ENCODE measurements at regions not wholly inside any gene's neighbourhood (a gene's known extent, or its start where the extent isn't known, plus 50 kb on each side); places are given as distances from the start of the nearest gene placed in this dataset.

- peaks cover 0 to 5% (median under 1%) of the 10 kb centered on the region in 7 donors for H3K9me3 Mint-ChIP-seq
- H3K4me1 Mint-ChIP-seq = no peaks in the 10 kb centered on the region
- intact Hi-C loops (cut with micrococcal nuclease) = no loop called here
- H2AFZ ChIP-seq (ENCODE audit: insufficient read depth, low read depth, low read length, poor library complexity, severe bottlenecking) = no peak overlapping the region
- H3K4me2 ChIP-seq (replicated peaks; ENCODE audit: extremely low read depth, low read length, poor library complexity, severe bottlenecking) = no peak overlapping the region
- H4K20me1 ChIP-seq (ENCODE audit: insufficient read depth, low read length) = no peaks in the 10 kb centered on the region
- H3K27ac ChIP-seq (ENCODE audit: low read depth in 1 of 2, low read length in 2 of 2) = no peak overlapping the region
- H3K79me2 ChIP-seq (ENCODE audit: insufficient read depth, low read length) = no peaks in the 10 kb centered on the region
- no peaks in the 10 kb centered on the region for H3K27me3 ChIP-seq (ENCODE audit: control insufficient read depth in 2 of 2, insufficient read depth in 2 of 2, low read length in 2 of 2)
- no peaks in the 10 kb centered on the region for H3K36me3 ChIP-seq (replicated peaks in 1 of 2; ENCODE audit: control insufficient read depth in 1 of 2, insufficient read depth in 2 of 2, low read length in 2 of 2)
- H3K27ac Mint-ChIP-seq = no peak overlapping the region
- H3K4me1 ChIP-seq (ENCODE audit: control insufficient read depth in 1 of 2, insufficient read depth in 2 of 2, low read length in 2 of 2) = no peaks in the 10 kb centered on the region
- WGBS (ENCODE audit: insufficient coverage) = 89% methylated on average over 3 of the region's 4 CpGs
- H3K27me3 Mint-ChIP-seq (ENCODE audit: low read depth in 3 of 3) = peaks cover 2 to 8% (median 4%) of the 10 kb centered on the region in 3 donors
- H3K9me3 ChIP-seq (replicated peaks in 1 of 2; ENCODE audit: control insufficient read depth in 1 of 2, insufficient read depth in 1 of 2, low read length in 2 of 2) = no peaks in the 10 kb centered on the region
- H3K9ac ChIP-seq (ENCODE audit: insufficient read depth, low read length, poor library complexity, severe bottlenecking) = no peak overlapping the region
- DNase-seq = no peak
- no peaks in the 10 kb centered on the region for H3K36me3 Mint-ChIP-seq
- H3K4me3 Mint-ChIP-seq = no peak overlapping the region
- TF ChIP-seq CTCF (IDR thresholded peaks at IDR 0.05) = no peak
- H3K4me3 ChIP-seq (replicated peaks in 1 of 3; ENCODE audit: low read depth in 2 of 3, low read length in 3 of 3) = no peak overlapping the region
These were observed 171.3 kb upstream of the GHITM start for GRCh38 chr10:83968052-83968451.

DNA sequence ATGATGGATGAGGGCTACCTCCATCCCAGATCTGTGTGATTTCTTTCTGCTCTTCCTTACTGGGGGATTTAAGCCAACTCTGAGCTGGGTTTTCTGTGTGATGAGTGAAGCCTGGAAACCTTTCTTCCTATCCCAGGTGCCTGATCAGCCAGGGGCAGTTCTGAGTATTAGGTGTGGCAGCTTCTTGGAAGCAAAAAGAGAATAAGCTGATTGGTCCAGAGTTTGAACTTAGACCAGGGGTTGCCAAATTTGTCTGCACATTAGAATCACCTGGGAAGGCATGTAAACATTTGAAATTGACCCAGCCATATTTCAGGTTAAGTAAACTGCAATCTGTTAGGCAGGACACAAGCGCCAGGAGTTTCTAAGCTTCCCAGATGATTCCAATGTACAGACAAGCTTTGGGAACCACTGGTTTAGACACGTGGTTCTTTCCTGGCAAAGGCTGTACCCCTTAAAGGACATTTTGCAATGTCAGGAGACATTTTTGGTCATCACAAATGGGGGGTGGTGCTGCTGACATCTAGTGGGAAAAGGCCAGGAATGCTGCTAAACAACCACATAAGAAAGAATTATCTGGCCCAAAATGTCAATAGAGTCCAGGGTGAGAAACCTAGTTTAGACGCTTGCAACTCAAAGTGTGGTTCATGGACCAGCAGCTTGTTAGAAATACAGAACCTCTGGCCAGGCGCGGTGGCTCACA, 160.5 kb upstream of the GHITM start:
- Mint-ChIP-seq H3K4me1 (no peaks in the 10 kb centered on the region), H3K27me3 (ENCODE audit: low read depth in 3 of 3) (peaks cover 2 to 8% (median 5%) of the 10 kb centered on the region in 3 donors), H3K27ac (no peak overlapping the region), H3K9me3 (peaks cover 0 to 4% (median 0%) of the 10 kb centered on the region in 7 donors), H3K4me3 (no peak overlapping the region), H3K36me3 (no peaks in the 10 kb centered on the region)
- DNase-seq = no peak
- H3K9ac ChIP-seq (ENCODE audit: insufficient read depth, low read length, poor library complexity, severe bottlenecking) = no peak overlapping the region
- H3K4me3 ChIP-seq (replicated peaks in 1 of 3; ENCODE audit: low read depth in 2 of 3, low read length in 3 of 3) = no peak overlapping the region
- no peaks in the 10 kb centered on the region for H3K79me2 ChIP-seq (ENCODE audit: insufficient read depth, low read length)
- no peak overlapping the region for H3K27ac ChIP-seq (ENCODE audit: low read depth in 1 of 2, low read length in 2 of 2)
- H3K36me3 ChIP-seq (replicated peaks in 1 of 2; ENCODE audit: control insufficient read depth in 1 of 2, insufficient read depth in 2 of 2, low read length in 2 of 2) = no peaks in the 10 kb centered on the region
- no peaks in the 10 kb centered on the region for H3K9me3 ChIP-seq (replicated peaks in 1 of 2; ENCODE audit: control insufficient read depth in 1 of 2, insufficient read depth in 1 of 2, low read length in 2 of 2)
- no peak for TF ChIP-seq CTCF (IDR thresholded peaks at IDR 0.05)
- H4K20me1 ChIP-seq (ENCODE audit: insufficient read depth, low read length) = no peaks in the 10 kb centered on the region
- no peaks in the 10 kb centered on the region for H3K4me1 ChIP-seq (ENCODE audit: control insufficient read depth in 1 of 2, insufficient read depth in 2 of 2, low read length in 2 of 2)
- intact Hi-C loops (cut with micrococcal nuclease) = no loop called here
- WGBS (ENCODE audit: insufficient coverage) = 85% methylated on average over 3 of the region's 5 CpGs
- H2AFZ ChIP-seq (ENCODE audit: insufficient read depth, low read depth, low read length, poor library complexity, severe bottlenecking) = no peak overlapping the region
- no peaks in the 10 kb centered on the region for H3K27me3 ChIP-seq (ENCODE audit: control insufficient read depth in 2 of 2, insufficient read depth in 2 of 2, low read length in 2 of 2)
- no peak overlapping the region for H3K4me2 ChIP-seq (replicated peaks; ENCODE audit: extremely low read depth, low read length, poor library complexity, severe bottlenecking)

Measured in CD14-positive monocyte (primary cell).